ENCODE measurements at regions not wholly inside any gene's neighbourhood (a gene's known extent, or its start where the extent isn't known, plus 50 kb on each side); places are given as distances from the start of the nearest gene placed in this dataset.

- no peak overlapping the region for H3K4me3 Mint-ChIP-seq
- no peaks in the 10 kb centered on the region for H3K36me3 Mint-ChIP-seq (ENCODE audit: low read depth)
- H3K4me1 Mint-ChIP-seq (ENCODE audit: low read depth): no peaks in the 10 kb centered on the region
- H3K27ac Mint-ChIP-seq: no peak overlapping the region
- H3K9me3 Mint-ChIP-seq: no peaks in the 10 kb centered on the region
- peaks cover 19% of the 10 kb centered on the region for H3K27me3 Mint-ChIP-seq (ENCODE audit: low read depth)
- no peak for DNase-seq (ENCODE audit: low spot score)
Measured at GRCh38 chr2:20150110-20150706, 74.7 kb downstream of the SDC1 start.

GRCh38 chr2:20149703-20150030 is 75.3 kb downstream of the SDC1 start:
- DNase-seq (ENCODE audit: low spot score): no peak
- no peaks in the 10 kb centered on the region for H3K36me3 Mint-ChIP-seq (ENCODE audit: low read depth)
- no peak overlapping the region for H3K27ac Mint-ChIP-seq
- no peak overlapping the region for H3K4me3 Mint-ChIP-seq
- H3K4me1 Mint-ChIP-seq (ENCODE audit: low read depth): no peaks in the 10 kb centered on the region
- no peaks in the 10 kb centered on the region for H3K9me3 Mint-ChIP-seq
- peaks cover 16% of the 10 kb centered on the region for H3K27me3 Mint-ChIP-seq (ENCODE audit: low read depth)

- H3K27ac Mint-ChIP-seq: no peak overlapping the region
- H3K4me1 Mint-ChIP-seq (ENCODE audit: low read depth): no peaks in the 10 kb centered on the region
- peaks cover 16% of the 10 kb centered on the region for H3K27me3 Mint-ChIP-seq (ENCODE audit: low read depth)
- no peaks in the 10 kb centered on the region for H3K36me3 Mint-ChIP-seq (ENCODE audit: low read depth)
- no peaks in the 10 kb centered on the region for H3K9me3 Mint-ChIP-seq
- no peak overlapping the region for H3K4me3 Mint-ChIP-seq
- no peak for DNase-seq (ENCODE audit: low spot score)
Measured at GRCh38 chr2:20148923-20149702, 75.8 kb downstream of the SDC1 start.

- Mint-ChIP-seq H3K27me3 (ENCODE audit: low read depth) (peaks cover 14% of the 10 kb centered on the region), H3K9me3 (no peaks in the 10 kb centered on the region), H3K4me1 (ENCODE audit: low read depth) (no peaks in the 10 kb centered on the region), H3K27ac (no peak overlapping the region), H3K4me3 (no peak overlapping the region), H3K36me3 (ENCODE audit: low read depth) (no peaks in the 10 kb centered on the region)
- DNase-seq (ENCODE audit: low spot score): no peak
Measured at GRCh38 chr2:20148426-20148922, 76.5 kb downstream of the SDC1 start.

- H3K36me3 Mint-ChIP-seq (ENCODE audit: low read depth): no peaks in the 10 kb centered on the region
- H3K9me3 Mint-ChIP-seq: no peaks in the 10 kb centered on the region
Measured at GRCh38 chr2:20147351-20147750, 77.6 kb downstream of the SDC1 start.

GRCh38 chr2:20146401-20146800 is 78.5 kb downstream of the SDC1 start:
- Mint-ChIP-seq H3K36me3 (ENCODE audit: low read depth) (no peaks in the 10 kb centered on the region), H3K27me3 (ENCODE audit: low read depth) (peaks cover 8% of the 10 kb centered on the region), H3K27ac (no peak overlapping the region), H3K4me3 (no peak overlapping the region), H3K9me3 (no peaks in the 10 kb centered on the region), H3K4me1 (ENCODE audit: low read depth) (no peaks in the 10 kb centered on the region)
- DNase-seq (ENCODE audit: low spot score): no peak

More at GRCh38 chr2:20147351-20147750, 77.6 kb downstream of the SDC1 start:
- Mint-ChIP-seq H3K4me3 (no peak overlapping the region), H3K27ac (no peak overlapping the region), H3K27me3 (ENCODE audit: low read depth) (peaks cover 8% of the 10 kb centered on the region), H3K4me1 (ENCODE audit: low read depth) (no peaks in the 10 kb centered on the region)
- DNase-seq (ENCODE audit: low spot score): no peak

- peaks cover 5% of the 10 kb centered on the region for H3K27me3 Mint-ChIP-seq (ENCODE audit: low read depth)
- H3K4me1 Mint-ChIP-seq (ENCODE audit: low read depth): no peaks in the 10 kb centered on the region
- no peak overlapping the region for H3K27ac Mint-ChIP-seq
- H3K36me3 Mint-ChIP-seq (ENCODE audit: low read depth): no peaks in the 10 kb centered on the region
- H3K9me3 Mint-ChIP-seq: no peaks in the 10 kb centered on the region
- DNase-seq (ENCODE audit: low spot score): peak; percentile 9
- no peak overlapping the region for H3K4me3 Mint-ChIP-seq
Measured at GRCh38 chr2:20145497-20146193, 79.3 kb downstream of the SDC1 start.

GRCh38 chr2:20144861-20145260 is 80.1 kb downstream of the SDC1 start:
- H3K36me3 Mint-ChIP-seq (ENCODE audit: low read depth): no peaks in the 10 kb centered on the region
- no peak overlapping the region for H3K27ac Mint-ChIP-seq
- peaks cover 4% of the 10 kb centered on the region for H3K27me3 Mint-ChIP-seq (ENCODE audit: low read depth)
- no peak for DNase-seq (ENCODE audit: low spot score)
- no peaks in the 10 kb centered on the region for H3K9me3 Mint-ChIP-seq
- no peaks in the 10 kb centered on the region for H3K4me1 Mint-ChIP-seq (ENCODE audit: low read depth)
- no peak overlapping the region for H3K4me3 Mint-ChIP-seq

- Mint-ChIP-seq H3K4me1 (ENCODE audit: low read depth) (no peaks in the 10 kb centered on the region), H3K9me3 (no peaks in the 10 kb centered on the region), H3K27ac (no peak overlapping the region), H3K4me3 (no peak overlapping the region), H3K36me3 (ENCODE audit: low read depth) (no peaks in the 10 kb centered on the region), H3K27me3 (ENCODE audit: low read depth) (peaks cover 3% of the 10 kb centered on the region)
- no peak for DNase-seq (ENCODE audit: low spot score)
Measured at GRCh38 chr2:20144196-20144595, 80.7 kb downstream of the SDC1 start.

GRCh38 chr2:20143263-20143662 is 81.7 kb downstream of the SDC1 start:
- Mint-ChIP-seq H3K27me3 (ENCODE audit: low read depth) (no peaks in the 10 kb centered on the region), H3K36me3 (ENCODE audit: low read depth) (no peaks in the 10 kb centered on the region), H3K4me3 (no peak overlapping the region), H3K9me3 (no peaks in the 10 kb centered on the region), H3K27ac (no peak overlapping the region), H3K4me1 (ENCODE audit: low read depth) (no peaks in the 10 kb centered on the region)
- no peak for DNase-seq (ENCODE audit: low spot score)

GRCh38 chr2:20141806-20142205 is 83.1 kb downstream of the SDC1 start:
- DNase-seq (ENCODE audit: low spot score): no peak
- Mint-ChIP-seq H3K27me3 (ENCODE audit: low read depth) (no peaks in the 10 kb centered on the region), H3K9me3 (no peaks in the 10 kb centered on the region), H3K4me3 (no peak overlapping the region), H3K36me3 (ENCODE audit: low read depth) (no peaks in the 10 kb centered on the region), H3K27ac (no peak overlapping the region), H3K4me1 (ENCODE audit: low read depth) (no peaks in the 10 kb centered on the region)

- DNase-seq (ENCODE audit: low spot score): no peak
Measured at GRCh38 chr2:20141056-20141762, 83.7 kb downstream of the SDC1 start.

GRCh38 chr2:20140321-20141055 is 84.4 kb downstream of the SDC1 start:
- Mint-ChIP-seq H3K27ac (no peak overlapping the region), H3K4me3 (no peak overlapping the region)

More at GRCh38 chr2:20141056-20141762, 83.7 kb downstream of the SDC1 start:
- Mint-ChIP-seq H3K9me3 (no peaks in the 10 kb centered on the region), H3K4me1 (ENCODE audit: low read depth) (no peaks in the 10 kb centered on the region), H3K4me3 (no peak overlapping the region), H3K27me3 (ENCODE audit: low read depth) (no peaks in the 10 kb centered on the region), H3K36me3 (ENCODE audit: low read depth) (no peaks in the 10 kb centered on the region), H3K27ac (no peak overlapping the region)

More at GRCh38 chr2:20140321-20141055, 84.4 kb downstream of the SDC1 start:
- H3K36me3 Mint-ChIP-seq (ENCODE audit: low read depth): no peaks in the 10 kb centered on the region
- no peaks in the 10 kb centered on the region for H3K27me3 Mint-ChIP-seq (ENCODE audit: low read depth)
- no peak for DNase-seq (ENCODE audit: low spot score)
- H3K4me1 Mint-ChIP-seq (ENCODE audit: low read depth): no peaks in the 10 kb centered on the region
- no peaks in the 10 kb centered on the region for H3K9me3 Mint-ChIP-seq

All from T-helper 2 cell treated with Interferon-gamma antibody and Interleukin-4, amounts not matched to agents 5 μg/mL and 100 μg/mL, for 36 hours (primary cell).